Liver (tissue), 8 donors: ENCODE measurements at regions not wholly inside any gene's neighbourhood (a gene's known extent, or its start where the extent isn't known, plus 50 kb on each side); places are given as distances from the start of the nearest gene placed in this dataset.

ENCODE experiments used
- DNase-seq: peaks from one replicate; pipeline ENCODE4 v3.0.0-alpha.2; 2017; ENCODE audit warnings: low spot score
- H3K27ac ChIP-seq, 2 donors: one replicate each; pipeline ENCODE4 v1.7.0; 2013; ENCODE audit warnings: inconsistent platforms in 2 of 2, low read length in 2 of 2, control low read depth in 1 of 2, low read depth in 1 of 2, mild to moderate bottlenecking in 1 of 2
- H3K27me3 ChIP-seq, 4 donors: one replicate each; pipeline versions ENCODE4 v1.6.1 to v1.7.0; 2013; ENCODE audit warnings: low read length in 3 of 4, inconsistent platforms in 1 of 4, mild to moderate bottlenecking in 1 of 4, moderate library complexity in 1 of 4; ENCODE audit not compliant: control insufficient read depth in 4 of 4, insufficient read depth in 4 of 4
- H3K36me3 ChIP-seq, 4 donors: one replicate each; pipeline versions ENCODE4 v1.6.1 to v1.7.0; 2013; ENCODE audit warnings: low read length in 3 of 4, mild to moderate bottlenecking in 3 of 4, low read depth in 1 of 4, moderate library complexity in 1 of 4; ENCODE audit not compliant: control insufficient read depth in 4 of 4, insufficient read depth in 3 of 4
- H3K4me1 ChIP-seq, 4 donors: one replicate each; pipeline versions ENCODE4 v1.6.1 to v1.7.0; 2013; ENCODE audit warnings: low read length in 3 of 4, mild to moderate bottlenecking in 3 of 4, moderate library complexity in 1 of 4; ENCODE audit not compliant: control insufficient read depth in 4 of 4, insufficient read depth in 4 of 4
- H3K4me3 ChIP-seq, 3 donors: one replicate each; pipeline versions ENCODE4 v1.6.1 to v1.7.0; 2013; ENCODE audit warnings: low read length in 3 of 3, control low read depth in 1 of 3, low read depth in 1 of 3, mild to moderate bottlenecking in 1 of 3
- H3K9ac ChIP-seq, 2 donors: one replicate each; pipeline ENCODE4 v1.7.0; 2013; ENCODE audit warnings: low read length in 2 of 2, mild to moderate bottlenecking in 2 of 2, moderate library complexity in 2 of 2, control low read depth in 1 of 2, low read depth in 1 of 2
- H3K9me3 ChIP-seq, 4 donors: one replicate each; pipeline versions ENCODE4 v1.6.1 to v1.7.0; 2013; ENCODE audit warnings: low read length in 3 of 4; ENCODE audit not compliant: control insufficient read depth in 4 of 4
- FOXA1 ChIP-seq: IDR thresholded peaks from 2 replicates; pipeline ENCODE4 v1.6.1; 2016; ENCODE audit warnings: antibody characterized with exemption
- FOXA2 ChIP-seq: IDR thresholded peaks from 2 replicates; pipeline ENCODE4 v1.6.1; 2016; ENCODE audit warnings: antibody characterized with exemption
- GABPA ChIP-seq, 2 donors: IDR thresholded peaks in 1 of 2; conservative IDR thresholded peaks in 1 of 2; 2 replicates each; pipeline ENCODE4 v1.6.1; 2016; ENCODE audit warnings: antibody characterized with exemption in 2 of 2, mild to moderate bottlenecking in 1 of 2, moderate library complexity in 1 of 2
- HNF4A ChIP-seq, 2 donors: conservative IDR thresholded peaks; 2 replicates each; pipeline ENCODE4 v1.6.1; 2016; ENCODE audit warnings: antibody characterized with exemption in 2 of 2, mild to moderate bottlenecking in 2 of 2
- HNF4G ChIP-seq: IDR thresholded peaks from 2 replicates; pipeline ENCODE4 v1.6.1; 2016; ENCODE audit warnings: antibody characterized with exemption
- JUND ChIP-seq, 2 donors: IDR thresholded peaks; 2 replicates each; pipeline ENCODE4 v1.6.1; 2016; ENCODE audit warnings: antibody characterized with exemption in 2 of 2
- MAX ChIP-seq: IDR thresholded peaks from 2 replicates; pipeline ENCODE4 v1.6.1; 2016; ENCODE audit warnings: antibody characterized with exemption
- NR2F2 ChIP-seq: IDR thresholded peaks from 2 replicates; pipeline ENCODE4 v1.6.1; 2016; ENCODE audit warnings: antibody characterized with exemption
- RAD21 ChIP-seq, 2 donors: IDR thresholded peaks; 2 replicates each; pipeline ENCODE4 v1.6.1; 2016; ENCODE audit warnings: antibody characterized with exemption in 2 of 2, mild to moderate bottlenecking in 2 of 2
- RXRA ChIP-seq, 2 donors: IDR thresholded peaks; 2 replicates each; pipeline ENCODE4 v1.6.1; 2017 to 2018; ENCODE audit warnings: antibody characterized with exemption in 2 of 2, mild to moderate bottlenecking in 1 of 2
- SP1 ChIP-seq: IDR thresholded peaks from 2 replicates; pipeline ENCODE4 v1.6.1; 2018; ENCODE audit warnings: antibody characterized with exemption, mild to moderate bottlenecking
- TAF1 ChIP-seq: conservative IDR thresholded peaks from 2 replicates; pipeline ENCODE4 v1.6.1; 2016; ENCODE audit warnings: antibody characterized with exemption, mild to moderate bottlenecking
- YY1 ChIP-seq: IDR thresholded peaks from 2 replicates; pipeline ENCODE4 v1.6.1; 2016; ENCODE audit warnings: antibody characterized with exemption, mild to moderate bottlenecking
- ZBTB33 ChIP-seq: IDR thresholded peaks from 2 replicates; pipeline ENCODE4 v1.6.1; 2016; ENCODE audit warnings: antibody characterized with exemption
- WGBS: extraction: QIAGEN DNeasy Blood & Tissue Kit; methylation state at CpG from one replicate; pipeline ENCODE4 v1.1.7; 2013; 5-methylcytosine and 5-hydroxymethylcytosine counted together
- TF ChIP-seq, protein P1 (sequence below): fragments of 150-350 bp; IDR thresholded peaks from 2 replicates; pipeline ENCODE4 v1.5.1; 2017; ENCODE audit warnings: improper control_type of control experiment, low read depth, low read length; ENCODE audit not compliant: missing input control
- TF ChIP-seq, protein P2 (sequence below): IDR thresholded peaks from 2 replicates; pipeline ENCODE4 v1.6.1; 2016; ENCODE audit warnings: antibody characterized with exemption, mild to moderate bottlenecking
- TF ChIP-seq, protein P3 (sequence below): IDR thresholded peaks from 2 replicates; pipeline ENCODE4 v1.6.1; 2016; ENCODE audit warnings: antibody characterized with exemption
- donor health status: healthy.
- donor health status: healthy.
- donor health status: healthy.
- donor health status: healthy.
- donor health status: healthy.

DNA sequence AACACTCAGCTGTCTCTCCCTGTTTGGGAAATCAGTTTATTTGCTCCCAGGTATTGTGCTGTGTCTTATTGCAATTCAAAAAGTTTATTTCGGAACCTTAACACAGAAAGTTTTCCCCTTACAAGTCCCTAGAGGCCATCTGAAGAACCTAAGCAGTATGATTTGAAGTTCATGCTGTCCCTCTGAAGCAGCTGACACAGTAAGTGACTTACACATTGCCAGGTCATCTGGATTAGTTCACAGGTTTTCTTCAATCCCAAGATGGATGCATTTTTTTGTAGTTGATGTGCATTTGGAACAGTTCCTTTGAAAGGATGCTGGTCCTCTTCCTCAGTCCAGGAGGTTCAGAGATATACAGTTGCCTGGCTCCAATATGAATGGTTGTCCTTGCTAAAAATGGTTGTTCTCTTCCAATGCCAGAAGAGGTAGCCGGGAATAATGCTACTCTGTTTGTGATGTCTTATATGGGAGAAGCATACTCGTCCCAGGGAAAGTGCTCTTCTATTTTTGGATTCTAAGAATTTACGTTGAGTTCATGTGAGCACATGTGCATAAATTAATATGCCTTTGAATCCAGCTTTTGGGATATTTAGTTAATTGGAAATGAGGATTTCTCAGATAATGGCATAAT is 183.5 kb upstream of the PHYHIPL start:
- DNase-seq: no peak
- Histone ChIP-seq H3K27ac (no peak overlapping the region), H3K9me3 (peaks cover 0 to 2% (median 0%) of the 10 kb centered on the region in 4 donors), H3K9ac (no peak overlapping the region), H3K4me3 (no peak overlapping the region), H3K4me1 (peaks cover 6 to 40% (median 26%) of the 10 kb centered on the region in 4 donors), H3K36me3 (no peaks in the 10 kb centered on the region), H3K27me3 (no peaks in the 10 kb centered on the region)
- TF ChIP-seq RAD21 (IDR thresholded peaks at IDR 0.05): no peak
- no peak for TF ChIP-seq YY1
- TF ChIP-seq FOXA1: no peak
- TF ChIP-seq SP1: no peak
- no peak for TF ChIP-seq TAF1
- TF ChIP-seq, protein P1, sequence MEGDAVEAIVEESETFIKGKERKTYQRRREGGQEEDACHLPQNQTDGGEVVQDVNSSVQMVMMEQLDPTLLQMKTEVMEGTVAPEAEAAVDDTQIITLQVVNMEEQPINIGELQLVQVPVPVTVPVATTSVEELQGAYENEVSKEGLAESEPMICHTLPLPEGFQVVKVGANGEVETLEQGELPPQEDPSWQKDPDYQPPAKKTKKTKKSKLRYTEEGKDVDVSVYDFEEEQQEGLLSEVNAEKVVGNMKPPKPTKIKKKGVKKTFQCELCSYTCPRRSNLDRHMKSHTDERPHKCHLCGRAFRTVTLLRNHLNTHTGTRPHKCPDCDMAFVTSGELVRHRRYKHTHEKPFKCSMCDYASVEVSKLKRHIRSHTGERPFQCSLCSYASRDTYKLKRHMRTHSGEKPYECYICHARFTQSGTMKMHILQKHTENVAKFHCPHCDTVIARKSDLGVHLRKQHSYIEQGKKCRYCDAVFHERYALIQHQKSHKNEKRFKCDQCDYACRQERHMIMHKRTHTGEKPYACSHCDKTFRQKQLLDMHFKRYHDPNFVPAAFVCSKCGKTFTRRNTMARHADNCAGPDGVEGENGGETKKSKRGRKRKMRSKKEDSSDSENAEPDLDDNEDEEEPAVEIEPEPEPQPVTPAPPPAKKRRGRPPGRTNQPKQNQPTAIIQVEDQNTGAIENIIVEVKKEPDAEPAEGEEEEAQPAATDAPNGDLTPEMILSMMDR: no peak
- no peak for TF ChIP-seq HNF4A (conservative IDR thresholded peaks at IDR 0.05)
- TF ChIP-seq, protein P2, sequence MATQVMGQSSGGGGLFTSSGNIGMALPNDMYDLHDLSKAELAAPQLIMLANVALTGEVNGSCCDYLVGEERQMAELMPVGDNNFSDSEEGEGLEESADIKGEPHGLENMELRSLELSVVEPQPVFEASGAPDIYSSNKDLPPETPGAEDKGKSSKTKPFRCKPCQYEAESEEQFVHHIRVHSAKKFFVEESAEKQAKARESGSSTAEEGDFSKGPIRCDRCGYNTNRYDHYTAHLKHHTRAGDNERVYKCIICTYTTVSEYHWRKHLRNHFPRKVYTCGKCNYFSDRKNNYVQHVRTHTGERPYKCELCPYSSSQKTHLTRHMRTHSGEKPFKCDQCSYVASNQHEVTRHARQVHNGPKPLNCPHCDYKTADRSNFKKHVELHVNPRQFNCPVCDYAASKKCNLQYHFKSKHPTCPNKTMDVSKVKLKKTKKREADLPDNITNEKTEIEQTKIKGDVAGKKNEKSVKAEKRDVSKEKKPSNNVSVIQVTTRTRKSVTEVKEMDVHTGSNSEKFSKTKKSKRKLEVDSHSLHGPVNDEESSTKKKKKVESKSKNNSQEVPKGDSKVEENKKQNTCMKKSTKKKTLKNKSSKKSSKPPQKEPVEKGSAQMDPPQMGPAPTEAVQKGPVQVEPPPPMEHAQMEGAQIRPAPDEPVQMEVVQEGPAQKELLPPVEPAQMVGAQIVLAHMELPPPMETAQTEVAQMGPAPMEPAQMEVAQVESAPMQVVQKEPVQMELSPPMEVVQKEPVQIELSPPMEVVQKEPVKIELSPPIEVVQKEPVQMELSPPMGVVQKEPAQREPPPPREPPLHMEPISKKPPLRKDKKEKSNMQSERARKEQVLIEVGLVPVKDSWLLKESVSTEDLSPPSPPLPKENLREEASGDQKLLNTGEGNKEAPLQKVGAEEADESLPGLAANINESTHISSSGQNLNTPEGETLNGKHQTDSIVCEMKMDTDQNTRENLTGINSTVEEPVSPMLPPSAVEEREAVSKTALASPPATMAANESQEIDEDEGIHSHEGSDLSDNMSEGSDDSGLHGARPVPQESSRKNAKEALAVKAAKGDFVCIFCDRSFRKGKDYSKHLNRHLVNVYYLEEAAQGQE: no peak
- no peak for TF ChIP-seq NR2F2
- no peak for TF ChIP-seq FOXA2
- no peak for TF ChIP-seq JUND (IDR thresholded peaks at IDR 0.05)
- TF ChIP-seq HNF4G: no peak
- no peak for TF ChIP-seq GABPA (IDR thresholded peaks at IDR 0.05 in 1 of 2, conservative IDR thresholded peaks at IDR 0.05 in 1 of 2)
- TF ChIP-seq ZBTB33: no peak
- TF ChIP-seq, protein P3, sequence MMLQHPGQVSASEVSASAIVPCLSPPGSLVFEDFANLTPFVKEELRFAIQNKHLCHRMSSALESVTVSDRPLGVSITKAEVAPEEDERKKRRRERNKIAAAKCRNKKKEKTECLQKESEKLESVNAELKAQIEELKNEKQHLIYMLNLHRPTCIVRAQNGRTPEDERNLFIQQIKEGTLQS: no peak
- TF ChIP-seq RXRA (IDR thresholded peaks at IDR 0.05): no peak
- no peak for TF ChIP-seq MAX
- 94% methylated on average over 4 of the region's 4 CpGs for WGBS
